MCF 10A (cell line): ENCODE measurements at regions not wholly inside any gene's neighbourhood (a gene's known extent, or its start where the extent isn't known, plus 50 kb on each side); places are given as distances from the start of the nearest gene placed in this dataset.

Source experiments
- BruUV-seq: library from RNA; stranded (reverse); fragments of 400-500 nt; replicated peaks from 2 replicates; lab custom pipeline; 2021; lab: Mats Ljungman, UMichigan
- CTCF ChIA-PET: fragments of 300-600 bp; sonication (Branson Sonifier 250); formaldehyde crosslinking; extraction: SDS; loops from one replicate; lab custom pipeline; 2021; ENCODE audit warnings: antibody characterized with exemption, inconsistent platforms; lab: Yijun Ruan, JAX
- POLR2A ChIA-PET: fragments of 300-600, 350-650 bp; sonication (Branson Sonifier 250); formaldehyde crosslinking; extraction: SDS; loops from one replicate; lab custom pipeline; 2020; ENCODE audit warnings: antibody characterized with exemption, inconsistent platforms; lab: Yijun Ruan, JAX
- DNase-seq: peaks from one replicate; pipeline ENCODE4 v3.0.0-alpha.2; 2018; ENCODE audit not compliant: unreplicated experiment
- H3K27ac Mint-ChIP-seq: one replicate; pipeline ENCODE4 v1.8.0; 2022; ENCODE audit warnings: mild to moderate bottlenecking, low read depth, mixed read lengths; ENCODE audit not compliant: unreplicated experiment
- H3K27me3 Mint-ChIP-seq: one replicate; pipeline ENCODE4 v1.8.0; 2022; ENCODE audit warnings: mixed read lengths; ENCODE audit not compliant: insufficient read depth, unreplicated experiment
- H3K36me3 Mint-ChIP-seq: one replicate; pipeline ENCODE4 v1.8.0; 2022; ENCODE audit warnings: mild to moderate bottlenecking, moderate library complexity, mixed read lengths; ENCODE audit not compliant: insufficient read depth, unreplicated experiment
- H3K4me1 Mint-ChIP-seq: one replicate; pipeline ENCODE4 v1.8.0; 2022; ENCODE audit warnings: mixed read lengths; ENCODE audit not compliant: insufficient read depth, unreplicated experiment
- H3K4me3 Mint-ChIP-seq: one replicate; pipeline ENCODE4 v1.8.0; 2022; ENCODE audit warnings: mild to moderate bottlenecking, moderate library complexity, mixed read lengths; ENCODE audit not compliant: unreplicated experiment
- H3K9me3 Mint-ChIP-seq: one replicate; pipeline ENCODE4 v1.8.0; 2022; ENCODE audit warnings: mixed read lengths; ENCODE audit not compliant: unreplicated experiment
- intact Hi-C: fragments of 100-400 bp; cut with micrococcal nuclease; formaldehyde crosslinking; loops from 2 replicates; pipeline ENCODE4 v1.14.1; 2022
- TF ChIP-seq, protein P1 (sequence below): fragments of 200-600 bp; IDR thresholded peaks from one replicate; pipeline ENCODE4 v1.8.0; 2022; ENCODE audit warnings: antibody characterized with exemption, mild to moderate bottlenecking; ENCODE audit not compliant: unreplicated experiment

- Mint-ChIP-seq H3K4me3 (no peak overlapping the region), H3K9me3 (no peaks in the 10 kb centered on the region), H3K4me1 (peaks cover 5% of the 10 kb centered on the region), H3K36me3 (no peaks in the 10 kb centered on the region), H3K27me3 (no peaks in the 10 kb centered on the region), H3K27ac (no peak overlapping the region)
- ChIA-PET POLR2A (interaction anchor here (0.6 kb wide), 1 partner anchor 30 kb away, joined by 3 read pairs; no protein-coding TSS in a partner anchor), CTCF (no interaction called here)
- intact Hi-C loops = no loop called here
- TF ChIP-seq, protein P1, sequence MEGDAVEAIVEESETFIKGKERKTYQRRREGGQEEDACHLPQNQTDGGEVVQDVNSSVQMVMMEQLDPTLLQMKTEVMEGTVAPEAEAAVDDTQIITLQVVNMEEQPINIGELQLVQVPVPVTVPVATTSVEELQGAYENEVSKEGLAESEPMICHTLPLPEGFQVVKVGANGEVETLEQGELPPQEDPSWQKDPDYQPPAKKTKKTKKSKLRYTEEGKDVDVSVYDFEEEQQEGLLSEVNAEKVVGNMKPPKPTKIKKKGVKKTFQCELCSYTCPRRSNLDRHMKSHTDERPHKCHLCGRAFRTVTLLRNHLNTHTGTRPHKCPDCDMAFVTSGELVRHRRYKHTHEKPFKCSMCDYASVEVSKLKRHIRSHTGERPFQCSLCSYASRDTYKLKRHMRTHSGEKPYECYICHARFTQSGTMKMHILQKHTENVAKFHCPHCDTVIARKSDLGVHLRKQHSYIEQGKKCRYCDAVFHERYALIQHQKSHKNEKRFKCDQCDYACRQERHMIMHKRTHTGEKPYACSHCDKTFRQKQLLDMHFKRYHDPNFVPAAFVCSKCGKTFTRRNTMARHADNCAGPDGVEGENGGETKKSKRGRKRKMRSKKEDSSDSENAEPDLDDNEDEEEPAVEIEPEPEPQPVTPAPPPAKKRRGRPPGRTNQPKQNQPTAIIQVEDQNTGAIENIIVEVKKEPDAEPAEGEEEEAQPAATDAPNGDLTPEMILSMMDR = no peak
- DNase-seq = no peak
- BruUV-seq = no TSS peak
Measured at GRCh38 chr4:1572010-1572385, 112.1 kb downstream of the FAM53A start.

DNA sequence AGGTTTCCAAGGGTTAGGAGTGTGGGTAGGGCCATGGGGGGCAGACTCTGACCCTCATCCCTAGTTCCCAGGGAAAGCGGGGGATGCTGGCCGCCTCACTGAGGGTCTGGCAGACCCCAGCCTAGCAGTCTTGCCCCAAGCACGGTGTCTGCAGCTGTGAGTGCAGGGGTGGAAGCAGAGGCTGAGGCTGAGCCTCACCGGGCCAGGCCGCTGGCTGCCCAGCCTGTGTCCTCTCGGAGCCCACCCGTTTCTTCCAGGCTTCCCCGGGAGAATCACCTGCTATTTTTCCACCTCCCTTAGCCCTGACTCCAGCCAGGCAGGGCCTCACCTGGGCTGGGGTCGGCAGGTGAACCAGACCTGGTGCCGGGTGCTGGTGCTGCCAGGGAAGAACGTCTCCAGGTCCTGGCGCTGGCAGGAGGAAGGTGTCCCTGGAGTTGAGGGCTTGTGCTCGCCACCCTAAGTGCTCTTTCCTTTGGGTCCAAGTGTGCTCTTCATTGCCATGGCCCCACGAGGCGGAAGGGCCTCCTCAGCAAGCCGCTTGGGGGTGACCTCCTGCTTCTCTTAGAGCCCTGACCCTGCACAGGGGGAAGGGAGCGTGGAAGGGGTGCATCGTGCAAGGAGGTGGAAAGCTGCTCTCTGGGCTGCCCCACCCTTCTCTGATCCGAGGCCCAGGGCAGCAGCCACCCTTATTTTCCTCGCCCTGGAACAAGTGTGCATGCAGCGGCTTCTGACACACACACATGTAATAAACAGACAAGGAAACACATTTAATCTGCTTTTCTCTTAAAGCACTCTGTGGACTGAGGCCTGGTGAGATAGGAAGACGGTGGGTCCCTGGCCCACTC is 112.7 kb downstream of the FAM53A start:
- ChIA-PET POLR2A (no interaction called here), CTCF (no interaction called here)
- Mint-ChIP-seq H3K4me3 (no peak overlapping the region), H3K4me1 (peaks cover 5% of the 10 kb centered on the region), H3K27me3 (no peaks in the 10 kb centered on the region), H3K27ac (no peak overlapping the region), H3K9me3 (no peaks in the 10 kb centered on the region), H3K36me3 (no peaks in the 10 kb centered on the region)
- intact Hi-C loops = no loop called here
- TF ChIP-seq, protein P1 = no peak
- BruUV-seq = no TSS peak
- no peak for DNase-seq

- TF ChIP-seq, protein P1 = no peak
- intact Hi-C loops = no loop called here
- H3K27me3 Mint-ChIP-seq = no peaks in the 10 kb centered on the region
- ChIA-PET POLR2A (no interaction called here), CTCF (no interaction called here)
- H3K9me3 Mint-ChIP-seq = no peaks in the 10 kb centered on the region
- H3K4me1 Mint-ChIP-seq = peaks cover 5% of the 10 kb centered on the region
- no TSS peak for BruUV-seq
- H3K27ac Mint-ChIP-seq = no peak overlapping the region
- no peaks in the 10 kb centered on the region for H3K36me3 Mint-ChIP-seq
- DNase-seq = no peak
- H3K4me3 Mint-ChIP-seq = no peak overlapping the region
Measured at GRCh38 chr4:1570291-1571164, 113.6 kb downstream of the FAM53A start.

DNA sequence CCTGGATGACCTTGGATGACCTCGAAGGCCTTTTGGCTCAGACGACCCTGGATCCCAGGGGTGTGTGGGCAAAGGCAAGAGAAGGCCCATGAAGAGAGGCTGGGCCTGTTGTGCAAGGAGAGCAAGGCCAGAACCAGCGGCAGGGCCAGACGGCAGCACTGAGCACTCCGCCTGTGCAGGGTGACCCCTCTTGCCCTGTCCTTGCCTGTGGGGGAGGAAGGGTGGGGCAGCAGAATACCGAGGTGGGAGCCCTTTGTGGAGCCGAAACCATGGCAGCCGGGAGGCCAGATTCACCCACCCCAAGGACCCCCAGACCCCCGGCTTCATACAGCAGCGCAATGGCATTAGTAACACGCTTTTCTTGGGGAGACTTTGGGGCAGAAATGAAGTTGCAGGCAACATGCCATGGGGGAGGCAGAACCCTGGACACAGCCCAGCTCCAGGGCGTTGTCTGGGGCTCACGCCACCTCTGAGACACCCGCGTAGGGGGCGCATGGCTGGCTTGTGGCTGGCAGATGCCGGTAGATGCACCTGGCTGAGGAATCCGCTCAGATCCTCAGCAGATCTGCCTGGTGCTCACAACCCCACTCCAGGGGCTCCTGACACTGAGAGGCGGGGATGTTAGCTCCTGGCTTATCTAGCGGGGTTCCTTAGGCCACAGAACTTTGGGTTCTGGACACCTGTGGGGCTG is 114.5 kb downstream of the FAM53A start:
- no peaks in the 10 kb centered on the region for H3K9me3 Mint-ChIP-seq
- H3K27ac Mint-ChIP-seq = no peak overlapping the region
- peaks cover 5% of the 10 kb centered on the region for H3K4me1 Mint-ChIP-seq
- ChIA-PET CTCF (interaction anchor here (0.6 kb wide), 1 partner anchor 922 kb away, joined by 3 read pairs; no protein-coding TSS in a partner anchor), POLR2A (no interaction called here)
- intact Hi-C loops = no loop called here
- peaks cover 2% of the 10 kb centered on the region for H3K27me3 Mint-ChIP-seq
- H3K4me3 Mint-ChIP-seq = no peak overlapping the region
- no peak for DNase-seq
- H3K36me3 Mint-ChIP-seq = no peaks in the 10 kb centered on the region
- TF ChIP-seq, protein P1 = no peak
- BruUV-seq = no TSS peak
